Heart right ventricle (tissue), 16 donors: ENCODE measurements at regions not wholly inside any gene's neighbourhood (a gene's known extent, or its start where the extent isn't known, plus 50 kb on each side); places are given as distances from the start of the nearest gene placed in this dataset.

ENCODE experiments used
- ATAC-seq, 8 donors: fragments of 200-7000 bp; cut with Tn5 transposase; one replicate each; pipeline ENCODE4 v1.9.1; 2020; ENCODE audit warnings: mild to moderate bottlenecking in 8 of 8, moderate library complexity in 8 of 8, moderate number of reproducible peaks in 1 of 8
- DNase-seq, 2 donors: peaks; one replicate each; pipeline ENCODE4 v3.0.0-alpha.2; 2020
- H3K27ac ChIP-seq, 10 donors: fragments of 200-600 bp; sonication (generic) in 2 of 10; one replicate each; pipeline versions ENCODE4 v1.5.0 to v1.8.0; 2020 to 2022; ENCODE audit warnings: mild to moderate bottlenecking in 3 of 10
- H3K27me3 ChIP-seq, 7 donors: fragments of 200-600 bp; one replicate each; pipeline ENCODE4 v1.8.0; 2021 to 2022; ENCODE audit warnings: mild to moderate bottlenecking in 2 of 7
- H3K36me3 ChIP-seq, 9 donors: fragments of 200-600 bp; sonication (generic) in 1 of 9; one replicate each; pipeline versions ENCODE4 v1.5.0 to v1.8.0; 2020 to 2022; ENCODE audit warnings: mild to moderate bottlenecking in 2 of 9
- H3K4me1 ChIP-seq, 9 donors: fragments of 200-600 bp; sonication (generic) in 1 of 9; one replicate each; pipeline versions ENCODE4 v1.5.0 to v1.8.0; 2020 to 2022; ENCODE audit warnings: mild to moderate bottlenecking in 4 of 9
- H3K4me3 ChIP-seq, 10 donors: fragments of 200-600 bp; sonication (generic) in 2 of 10; one replicate each; pipeline versions ENCODE4 v1.5.0 to v1.8.0; 2020 to 2022; ENCODE audit warnings: mild to moderate bottlenecking in 7 of 10, moderate library complexity in 2 of 10
- H3K9me3 ChIP-seq, 11 donors: fragments of 200-600 bp in 10 of 11; sonication (generic) in 2 of 11; one replicate each; pipeline versions ENCODE4 v1.5.0 to v1.8.0; 2013 to 2022; ENCODE audit warnings: mild to moderate bottlenecking in 2 of 11, control low read depth in 1 of 11, moderate library complexity in 1 of 11
- WGBS, 2 donors: extraction: QIAGEN DNeasy Blood & Tissue Kit; methylation state at CpG; one replicate each; pipeline ENCODE4 v1.1.7; 2013; ENCODE audit warnings: inconsistent platforms in 1 of 2; 5-methylcytosine and 5-hydroxymethylcytosine counted together
- intact Hi-C, 10 donors: fragments of 100-400 bp; cut with DNase I; formaldehyde crosslinking; loops; one replicate each; pipeline versions ENCODE4 v1.11.1 to v1.14.2; 2022
- TF ChIP-seq, protein P1 (sequence below), 9 donors: fragments of 200-600 bp; sonication (generic) in 2 of 9; IDR thresholded peaks; one replicate each; pipeline versions ENCODE4 v1.5.0 to v1.8.0; 2021 to 2022; ENCODE audit warnings: antibody characterized with exemption in 9 of 9, mild to moderate bottlenecking in 5 of 9, moderate library complexity in 1 of 9
- donor health status: Arrhythmogenic right ventricular cardiomyopathy.
- donor health status: ischemic (EF 13 %, LVEDD 7.1; RV severe dilation, severe dysfunction).
- donor health status: healthy with polysubstance abuse.
- donor health status: DM: no; HTN: yes; CAD: no.
- donor health status: DM: no; HTN: no; CAD: no.
- donor health status: ischemic (EF 25% LVEDD 6.9; RV normal size, moderate dysfunction).
- donor health status: ischemic (EF 25% LVEDD 5.7; RV mildly dilated, moderate dysfunction).
- donor health status: healthy.
- donor health status: DM: yes; HTN: yes; CAD: no.
- donor health status: Ischemic cardiomyopathy.
- donor health status: ischemic (EF 35%, LVEDD 5.7; RV mildly dilated, moderate dysfunction).
- donor health status: nonischemic (EF 11% LVEDD 7.7; RV severe dilation, severe dysfunction).
- donor health status: DM: yes; HTN: yes; CAD: no.
- donor health status: PGD.
- donor health status: ischemic (EF 29% LVEDD 5.4; RV normal size, mild dysfunction).
- donor health status: nonischemic (EF 23%, LVEDD 6.1; RV moderate dilation, normal function).

DNA sequence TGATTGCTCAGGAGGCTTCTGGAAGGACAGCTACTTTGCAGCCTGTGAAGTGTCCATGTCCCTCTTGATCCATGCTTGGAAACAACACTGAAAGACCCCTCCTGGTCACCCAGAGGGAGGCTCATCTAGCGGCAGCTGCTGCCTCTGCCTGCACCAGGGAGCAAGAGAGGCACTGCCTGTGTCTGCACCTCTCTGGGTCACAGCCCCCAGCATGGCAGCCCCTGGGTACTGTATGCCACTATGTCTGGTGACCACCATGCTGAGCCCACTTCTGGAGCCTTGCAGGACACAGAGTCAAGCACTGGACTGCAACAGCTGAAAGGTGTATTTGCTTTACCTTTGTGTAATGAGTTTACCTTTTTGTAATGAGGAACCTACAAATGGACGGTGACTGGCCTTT is 186.3 kb upstream of the MYT1L start:
- DNase-seq (no peak), ATAC-seq (no peak)
- H3K36me3 ChIP-seq: no peaks in the 10 kb centered on the region
- peaks cover 0 to 6% (median 0%) of the 10 kb centered on the region in 9 donors for H3K4me1 ChIP-seq
- no peaks in the 10 kb centered on the region for H3K9me3 ChIP-seq
- peaks cover 0 to 23% (median 0%) of the 10 kb centered on the region in 7 donors for H3K27me3 ChIP-seq
- TF ChIP-seq, protein P1, sequence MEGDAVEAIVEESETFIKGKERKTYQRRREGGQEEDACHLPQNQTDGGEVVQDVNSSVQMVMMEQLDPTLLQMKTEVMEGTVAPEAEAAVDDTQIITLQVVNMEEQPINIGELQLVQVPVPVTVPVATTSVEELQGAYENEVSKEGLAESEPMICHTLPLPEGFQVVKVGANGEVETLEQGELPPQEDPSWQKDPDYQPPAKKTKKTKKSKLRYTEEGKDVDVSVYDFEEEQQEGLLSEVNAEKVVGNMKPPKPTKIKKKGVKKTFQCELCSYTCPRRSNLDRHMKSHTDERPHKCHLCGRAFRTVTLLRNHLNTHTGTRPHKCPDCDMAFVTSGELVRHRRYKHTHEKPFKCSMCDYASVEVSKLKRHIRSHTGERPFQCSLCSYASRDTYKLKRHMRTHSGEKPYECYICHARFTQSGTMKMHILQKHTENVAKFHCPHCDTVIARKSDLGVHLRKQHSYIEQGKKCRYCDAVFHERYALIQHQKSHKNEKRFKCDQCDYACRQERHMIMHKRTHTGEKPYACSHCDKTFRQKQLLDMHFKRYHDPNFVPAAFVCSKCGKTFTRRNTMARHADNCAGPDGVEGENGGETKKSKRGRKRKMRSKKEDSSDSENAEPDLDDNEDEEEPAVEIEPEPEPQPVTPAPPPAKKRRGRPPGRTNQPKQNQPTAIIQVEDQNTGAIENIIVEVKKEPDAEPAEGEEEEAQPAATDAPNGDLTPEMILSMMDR (IDR thresholded peaks at IDR 0.05): no peak
- 86 to 89% methylated on average over 2 of the region's 2 CpGs for WGBS, 2 donors
- no peak overlapping the region for H3K4me3 ChIP-seq
- H3K27ac ChIP-seq: no peak overlapping the region
- intact Hi-C loops: no loop called here

DNA sequence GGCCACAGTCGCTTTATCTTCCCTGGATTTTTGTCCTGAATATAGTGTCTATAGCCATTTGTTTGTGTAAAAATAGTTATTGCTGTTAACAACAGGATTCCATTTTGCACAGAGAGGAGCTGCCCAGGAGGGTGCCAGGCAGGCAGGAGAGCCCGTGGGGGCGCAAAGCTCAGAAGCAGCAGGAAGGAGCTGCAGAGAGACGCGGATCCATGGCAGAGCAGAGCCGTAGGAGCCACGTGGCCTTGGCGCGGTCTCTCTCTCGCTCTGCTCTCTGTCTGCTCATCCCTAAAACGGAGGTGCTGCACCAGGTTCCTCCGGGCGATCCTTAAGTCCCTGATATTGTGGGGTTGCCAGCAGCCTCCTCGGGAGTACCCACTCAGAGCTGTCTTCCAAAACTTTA is 185.3 kb upstream of the MYT1L start:
- TF ChIP-seq, protein P1 (IDR thresholded peaks at IDR 0.05): no peak
- H3K27ac ChIP-seq: no peak overlapping the region
- no peaks in the 10 kb centered on the region for H3K36me3 ChIP-seq
- intact Hi-C loops: no loop called here
- peaks cover 0 to 23% (median 0%) of the 10 kb centered on the region in 7 donors for H3K27me3 ChIP-seq
- 85 to 86% methylated on average over 14 of the region's 14 CpGs for WGBS, 2 donors
- DNase-seq (no peak), ATAC-seq (no peak)
- no peak overlapping the region for H3K4me3 ChIP-seq
- no peaks in the 10 kb centered on the region for H3K9me3 ChIP-seq
- peaks cover 0 to 6% (median 0%) of the 10 kb centered on the region in 9 donors for H3K4me1 ChIP-seq

GRCh38 chr2:2512931-2513330 is 181.9 kb upstream of the MYT1L start:
- ATAC-seq (no peak), DNase-seq (no peak)
- Histone ChIP-seq H3K4me3 (no peak overlapping the region), H3K36me3 (no peaks in the 10 kb centered on the region), H3K9me3 (no peaks in the 10 kb centered on the region), H3K27ac (no peak overlapping the region), H3K4me1 (no peaks in the 10 kb centered on the region), H3K27me3 (peaks cover 0 to 16% (median 0%) of the 10 kb centered on the region in 7 donors)
- TF ChIP-seq, protein P1 (IDR thresholded peaks at IDR 0.05): no peak
- 80 to 84% methylated on average over 10 of the region's 10 CpGs for WGBS, 2 donors
- intact Hi-C loops: no loop called here

GRCh38 chr2:2507417-2507997 is 176.4 kb upstream of the MYT1L start:
- peaks cover 0 to 11% (median 0%) of the 10 kb centered on the region in 11 donors for H3K9me3 ChIP-seq
- WGBS, 2 donors: 80 to 81% methylated on average over 20 of the region's 20 CpGs
- no peaks in the 10 kb centered on the region for H3K36me3 ChIP-seq
- no peak for DNase-seq
- intact Hi-C loops: no loop called here
- H3K27ac ChIP-seq: no peak overlapping the region
- ATAC-seq: no peak
- TF ChIP-seq, protein P1 (IDR thresholded peaks at IDR 0.05): no peak
- no peaks in the 10 kb centered on the region for H3K4me1 ChIP-seq
- peaks cover 0 to 15% (median under 1%) of the 10 kb centered on the region in 7 donors for H3K27me3 ChIP-seq
- H3K4me3 ChIP-seq: no peak overlapping the region
